H4 (cell line): ENCODE measurements at regions not wholly inside any gene's neighbourhood (a gene's known extent, or its start where the extent isn't known, plus 50 kb on each side); places are given as distances from the start of the nearest gene placed in this dataset.

Experiments
- DNase-seq: peaks from one replicate; pipeline ENCODE4 v3.0.0-alpha.2; 2015; ENCODE audit warnings: low spot score

GRCh38 chr14:103206836-103207387, 83.7 kb downstream of the TNFAIP2 start:
- no peak for DNase-seq

- DNase-seq = no peak
Measured at GRCh38 chr14:103207388-103208072, 84.3 kb downstream of the TNFAIP2 start.

GRCh38 chr14:103209054-103209453, 85.8 kb downstream of the TNFAIP2 start:
- no peak for DNase-seq

GRCh38 chr14:103209506-103209905, 86.2 kb downstream of the TNFAIP2 start:
- no peak for DNase-seq

- no peak for DNase-seq
Measured at GRCh38 chr14:103213331-103213730, 90.1 kb downstream of the TNFAIP2 start.

GRCh38 chr14:103214461-103214958, 91.2 kb downstream of the TNFAIP2 start:
- DNase-seq = no peak

GRCh38 chr14:103216399-103216798, 93.1 kb downstream of the TNFAIP2 start:
- DNase-seq = no peak

GRCh38 chr14:103216857-103217256, 93.6 kb downstream of the TNFAIP2 start:
- no peak for DNase-seq

- no peak for DNase-seq
Measured at GRCh38 chr14:103217538-103217937, 94.3 kb downstream of the TNFAIP2 start.

- no peak for DNase-seq
Measured at GRCh38 chr14:103220134-103220981, 97.1 kb downstream of the TNFAIP2 start.

- DNase-seq = no peak
Measured at GRCh38 chr14:103220982-103221641, 97.9 kb downstream of the TNFAIP2 start.

GRCh38 chr14:103221781-103222358, 98.6 kb downstream of the TNFAIP2 start:
- DNase-seq = no peak

- no peak for DNase-seq
Measured at GRCh38 chr14:103223818-103224352, 100.6 kb downstream of the TNFAIP2 start.

GRCh38 chr14:103225062-103225461, 101.8 kb downstream of the TNFAIP2 start:
- DNase-seq = no peak

- DNase-seq = no peak
Measured at GRCh38 chr14:103225476-103225875, 102.2 kb downstream of the TNFAIP2 start.

- DNase-seq = no peak
Measured at GRCh38 chr14:103227094-103227768, 104.0 kb downstream of the TNFAIP2 start.

GRCh38 chr14:103228076-103228806, 105.0 kb downstream of the TNFAIP2 start:
- no peak for DNase-seq

- DNase-seq = no peak
Measured at GRCh38 chr14:103228866-103229265, 105.2 kb upstream of the EIF5 start.

GRCh38 chr14:103230021-103230420, 104.0 kb upstream of the EIF5 start:
- no peak for DNase-seq

- no peak for DNase-seq
Measured at GRCh38 chr14:103230658-103231334, 103.2 kb upstream of the EIF5 start.
